Stimulated activated effector memory CD8-positive, alpha-beta T cell treated with anti-CD3 and anti-CD28 coated beads, Interleukin-12 subunit alpha, Interleukin-12 subunit beta, amount 100 ng/mL, for 72 hours (primary cell): ENCODE measurements at regions not wholly inside any gene's neighbourhood (a gene's known extent, or its start where the extent isn't known, plus 50 kb on each side); places are given as distances from the start of the nearest gene placed in this dataset.
A peak's percentile ranks its signal among the peaks of the same experiment; 100 is the strongest.

Experiments
- ATAC-seq: fragments of 150-1000 bp; cut with Tn5 transposase; 2 replicates; pipeline ENCODE4 v1.10.0; 2021
- DNase-seq, 2 donors: peaks; one replicate each; pipeline ENCODE4 v3.0.0; 2021 to 2022; ENCODE audit warnings: low spot score in 2 of 2
- H3K27ac Mint-ChIP-seq: one replicate; pipeline ENCODE4 v1.8.0; 2022; ENCODE audit warnings: mild to moderate bottlenecking, mixed read lengths
- H3K36me3 Mint-ChIP-seq: one replicate; pipeline ENCODE4 v1.8.0; 2022; ENCODE audit warnings: mild to moderate bottlenecking, mixed read lengths
- H3K4me1 Mint-ChIP-seq: one replicate; pipeline ENCODE4 v1.8.0; 2022; ENCODE audit warnings: mixed read lengths
- H3K4me3 Mint-ChIP-seq: one replicate; pipeline ENCODE4 v1.8.0; 2022; ENCODE audit warnings: mild to moderate bottlenecking, mixed read lengths
- H3K9me3 Mint-ChIP-seq: one replicate; pipeline ENCODE4 v1.8.0; 2022; ENCODE audit warnings: mixed read lengths

GRCh38 chr20:58584881-58585752 is 66.0 kb upstream of the STX16 start:
- H3K27ac Mint-ChIP-seq, result no peak overlapping the region
- DNase-seq (no peak), ATAC-seq (no peak)
- no peaks in the 10 kb centered on the region for H3K4me1 Mint-ChIP-seq
- no peak overlapping the region for H3K4me3 Mint-ChIP-seq
- H3K9me3 Mint-ChIP-seq, result peaks cover 8% of the 10 kb centered on the region
- H3K36me3 Mint-ChIP-seq, result no peaks in the 10 kb centered on the region

GRCh38 chr20:58584051-58584824 is 66.8 kb upstream of the STX16 start:
- no peaks in the 10 kb centered on the region for H3K4me1 Mint-ChIP-seq
- peak; percentile 26 for ATAC-seq
- H3K9me3 Mint-ChIP-seq, result peaks cover 8% of the 10 kb centered on the region
- no peak overlapping the region for H3K4me3 Mint-ChIP-seq
- no peak overlapping the region for H3K27ac Mint-ChIP-seq
- no peak for DNase-seq
- H3K36me3 Mint-ChIP-seq, result no peaks in the 10 kb centered on the region

- Mint-ChIP-seq H3K36me3 (no peaks in the 10 kb centered on the region), H3K27ac (no peak overlapping the region), H3K4me1 (no peaks in the 10 kb centered on the region), H3K9me3 (peaks cover 8% of the 10 kb centered on the region), H3K4me3 (no peak overlapping the region)
- no peak for ATAC-seq
- no peak for DNase-seq
Observed at GRCh38 chr20:58583586-58583985, 67.5 kb upstream of the STX16 start.

GRCh38 chr20:58583176-58583575 is 67.9 kb upstream of the STX16 start:
- Mint-ChIP-seq H3K36me3 (no peaks in the 10 kb centered on the region), H3K4me3 (no peak overlapping the region), H3K4me1 (no peaks in the 10 kb centered on the region), H3K9me3 (peaks cover 8% of the 10 kb centered on the region), H3K27ac (no peak overlapping the region)
- DNase-seq (no peak), ATAC-seq (no peak)

GRCh38 chr20:58580474-58580835 is 65.3 kb upstream of the APCDD1L start:
- Mint-ChIP-seq H3K9me3 (peaks cover 8% of the 10 kb centered on the region), H3K4me1 (no peaks in the 10 kb centered on the region), H3K27ac (no peak overlapping the region), H3K36me3 (no peaks in the 10 kb centered on the region), H3K4me3 (no peak overlapping the region)
- ATAC-seq, result no peak
- DNase-seq, result no peak

GRCh38 chr20:58579819-58580473 is 64.7 kb upstream of the APCDD1L start:
- no peak overlapping the region for H3K4me3 Mint-ChIP-seq
- H3K27ac Mint-ChIP-seq, result no peak overlapping the region
- DNase-seq (no peak), ATAC-seq (no peak)
- H3K9me3 Mint-ChIP-seq, result peaks cover 8% of the 10 kb centered on the region
- H3K4me1 Mint-ChIP-seq, result no peaks in the 10 kb centered on the region
- no peaks in the 10 kb centered on the region for H3K36me3 Mint-ChIP-seq

- ATAC-seq (no peak), DNase-seq (no peak)
- H3K9me3 Mint-ChIP-seq, result peaks cover 8% of the 10 kb centered on the region
- H3K36me3 Mint-ChIP-seq, result no peaks in the 10 kb centered on the region
- H3K4me1 Mint-ChIP-seq, result no peaks in the 10 kb centered on the region
- H3K4me3 Mint-ChIP-seq, result no peak overlapping the region
- no peak overlapping the region for H3K27ac Mint-ChIP-seq
Observed at GRCh38 chr20:58579069-58579818, 64.0 kb upstream of the APCDD1L start.

GRCh38 chr20:58577871-58578598 is 62.8 kb upstream of the APCDD1L start:
- no peak overlapping the region for H3K27ac Mint-ChIP-seq
- H3K9me3 Mint-ChIP-seq, result peaks cover 8% of the 10 kb centered on the region
- no peaks in the 10 kb centered on the region for H3K36me3 Mint-ChIP-seq
- no peak overlapping the region for H3K4me3 Mint-ChIP-seq
- no peaks in the 10 kb centered on the region for H3K4me1 Mint-ChIP-seq
- ATAC-seq (no peak), DNase-seq (no peak)

- Mint-ChIP-seq H3K4me1 (no peaks in the 10 kb centered on the region), H3K9me3 (peaks cover 5% of the 10 kb centered on the region), H3K4me3 (no peak overlapping the region), H3K36me3 (no peaks in the 10 kb centered on the region), H3K27ac (no peak overlapping the region)
- no peak for DNase-seq
- ATAC-seq, result no peak
Observed at GRCh38 chr20:58577139-58577806, 62.1 kb upstream of the APCDD1L start.

GRCh38 chr20:58576603-58576970 is 61.4 kb upstream of the APCDD1L start:
- ATAC-seq (no peak), DNase-seq (no peak)
- Mint-ChIP-seq H3K4me1 (no peaks in the 10 kb centered on the region), H3K4me3 (no peak overlapping the region), H3K9me3 (peaks cover under 1% of the 10 kb centered on the region), H3K36me3 (no peaks in the 10 kb centered on the region), H3K27ac (no peak overlapping the region)

GRCh38 chr20:58575776-58576602 is 60.8 kb upstream of the APCDD1L start:
- no peak for DNase-seq
- Mint-ChIP-seq H3K36me3 (no peaks in the 10 kb centered on the region), H3K4me3 (no peak overlapping the region), H3K27ac (peak overlapping the region; percentile 23), H3K9me3 (no peaks in the 10 kb centered on the region), H3K4me1 (no peaks in the 10 kb centered on the region)
- ATAC-seq, result no peak

- no peak overlapping the region for H3K4me3 Mint-ChIP-seq
- H3K4me1 Mint-ChIP-seq, result no peaks in the 10 kb centered on the region
- DNase-seq (no peak), ATAC-seq (no peak)
- no peaks in the 10 kb centered on the region for H3K9me3 Mint-ChIP-seq
- peak overlapping the region; percentile 23 for H3K27ac Mint-ChIP-seq
- no peaks in the 10 kb centered on the region for H3K36me3 Mint-ChIP-seq
Observed at GRCh38 chr20:58574469-58574868, 59.3 kb upstream of the APCDD1L start.

- ATAC-seq, result no peak
- no peak for DNase-seq
- no peaks in the 10 kb centered on the region for H3K36me3 Mint-ChIP-seq
Observed at GRCh38 chr20:58573986-58574385, 58.8 kb upstream of the APCDD1L start.

More at GRCh38 chr20:58573986-58574385, 58.8 kb upstream of the APCDD1L start:
- no peaks in the 10 kb centered on the region for H3K4me1 Mint-ChIP-seq
- no peak overlapping the region for H3K27ac Mint-ChIP-seq
- no peaks in the 10 kb centered on the region for H3K9me3 Mint-ChIP-seq
- no peak overlapping the region for H3K4me3 Mint-ChIP-seq
